CD14-positive monocyte (primary cell): ENCODE measurements at regions not wholly inside any gene's neighbourhood (a gene's known extent, or its start where the extent isn't known, plus 50 kb on each side); places are given as distances from the start of the nearest gene placed in this dataset.

Experiments
- DNase-seq, 3 donors: peaks; one replicate each; pipeline ENCODE4 v3.0.0-alpha.2; 2011 to 2022
- H2AFZ ChIP-seq: 2 replicates; pipeline ENCODE4 v1.6.0; 2012; ENCODE audit warnings: mild to moderate bottlenecking, low read depth, low read length, inconsistent platforms; ENCODE audit not compliant: insufficient read depth, poor library complexity, severe bottlenecking
- H3K27ac ChIP-seq, 2 donors: 1 replicate in 1 of 2; 2 replicates in 1 of 2; pipeline ENCODE4 v1.5.1; 2012 to 2013; ENCODE audit warnings: low read length in 2 of 2, control low read depth in 1 of 2, inconsistent platforms in 1 of 2, low read depth in 1 of 2, mild to moderate bottlenecking in 1 of 2
- H3K27me3 ChIP-seq, 2 donors: one replicate each; pipeline versions ENCODE4 v1.6.0 to v1.6.1; 2011 to 2013; ENCODE audit warnings: low read length in 2 of 2; ENCODE audit not compliant: control insufficient read depth in 2 of 2, insufficient read depth in 2 of 2
- H3K36me3 ChIP-seq, 2 donors: replicated peaks in 1 of 2; 1 replicate in 1 of 2; 2 replicates in 1 of 2; pipeline versions ENCODE4 v1.5.1 to v1.6.1; 2012 to 2013; ENCODE audit warnings: low read length in 2 of 2, control low read depth in 1 of 2, inconsistent platforms in 1 of 2, mild to moderate bottlenecking in 1 of 2; ENCODE audit not compliant: insufficient read depth in 2 of 2, control insufficient read depth in 1 of 2
- H3K4me1 ChIP-seq, 2 donors: 1 replicate in 1 of 2; 2 replicates in 1 of 2; pipeline versions ENCODE4 v1.5.1 to v1.6.1; 2012 to 2013; ENCODE audit warnings: low read length in 2 of 2, control low read depth in 1 of 2, inconsistent platforms in 1 of 2, mild to moderate bottlenecking in 1 of 2, moderate library complexity in 1 of 2; ENCODE audit not compliant: insufficient read depth in 2 of 2, control insufficient read depth in 1 of 2
- H3K4me2 ChIP-seq: replicated peaks from 2 replicates; pipeline ENCODE3; 2012; ENCODE audit warnings: low read length, moderate library complexity, mild to moderate bottlenecking; ENCODE audit not compliant: poor library complexity, severe bottlenecking; ENCODE audit errors: extremely low read depth
- H3K4me3 ChIP-seq, 3 experiments: fragments of 200-600 bp in 1 of 3; sonication (generic) in 1 of 3; replicated peaks in 1 of 3; 1 replicate in 2 of 3; 2 replicates in 1 of 3; pipeline ENCODE4 v1.5.1; 2011 to 2013; ENCODE audit warnings: low read length in 3 of 3, mild to moderate bottlenecking in 3 of 3, control low read depth in 2 of 3, low read depth in 2 of 3, inconsistent platforms in 1 of 3, moderate library complexity in 1 of 3
- H3K79me2 ChIP-seq: 2 replicates; pipeline ENCODE4 v1.6.0; 2012; ENCODE audit warnings: mild to moderate bottlenecking, control low read depth, inconsistent platforms, low read length, moderate library complexity; ENCODE audit not compliant: insufficient read depth
- H3K9ac ChIP-seq: 2 replicates; pipeline ENCODE4 v1.6.0; 2017; ENCODE audit warnings: low read length, mild to moderate bottlenecking; ENCODE audit not compliant: insufficient read depth, poor library complexity, severe bottlenecking
- H3K9me3 ChIP-seq, 2 donors: replicated peaks in 1 of 2; 1 replicate in 1 of 2; 2 replicates in 1 of 2; pipeline versions ENCODE4 v1.5.1 to v1.6.1; 2012 to 2013; ENCODE audit warnings: low read length in 2 of 2, control low read depth in 1 of 2; ENCODE audit not compliant: control insufficient read depth in 1 of 2, insufficient read depth in 1 of 2
- H4K20me1 ChIP-seq: 2 replicates; pipeline ENCODE4 v1.6.0; 2012; ENCODE audit warnings: mild to moderate bottlenecking, low read length, control low read depth, moderate library complexity; ENCODE audit not compliant: insufficient read depth
- H3K27ac Mint-ChIP-seq, 7 donors: one replicate each; pipeline ENCODE4 v1.8.0; 2020; ENCODE audit warnings: mild to moderate bottlenecking in 7 of 7, mixed read lengths in 7 of 7, moderate library complexity in 6 of 7, inconsistent platforms in 2 of 7
- H3K27me3 Mint-ChIP-seq, 3 donors: one replicate each; pipeline ENCODE4 v1.8.0; 2021 to 2022; ENCODE audit warnings: low read depth in 3 of 3, mild to moderate bottlenecking in 3 of 3, mixed read lengths in 3 of 3, moderate library complexity in 3 of 3, inconsistent platforms in 1 of 3
- H3K36me3 Mint-ChIP-seq, 2 donors: one replicate each; pipeline ENCODE4 v1.8.0; 2020; ENCODE audit warnings: mixed read lengths in 2 of 2, inconsistent platforms in 1 of 2, mild to moderate bottlenecking in 1 of 2
- H3K4me1 Mint-ChIP-seq: one replicate; pipeline ENCODE4 v1.8.0; 2020; ENCODE audit warnings: mild to moderate bottlenecking, mixed read lengths
- H3K4me3 Mint-ChIP-seq, 2 donors: one replicate each; pipeline ENCODE4 v1.8.0; 2020; ENCODE audit warnings: mild to moderate bottlenecking in 2 of 2, mixed read lengths in 2 of 2, moderate library complexity in 1 of 2
- H3K9me3 Mint-ChIP-seq, 7 donors: one replicate each; pipeline ENCODE4 v1.8.0; 2020 to 2022; ENCODE audit warnings: mixed read lengths in 7 of 7, mild to moderate bottlenecking in 6 of 7, moderate library complexity in 6 of 7, inconsistent platforms in 2 of 7
- WGBS: methylation state at CpG from one replicate; pipeline ENCODE4 v1.1.5; 2013; ENCODE audit warnings: missing lambda C conversion rate; ENCODE audit not compliant: insufficient coverage; 5-methylcytosine and 5-hydroxymethylcytosine counted together
- intact Hi-C, 2 donors: fragments of 100-400 bp; cut with micrococcal nuclease; formaldehyde crosslinking; loops; one replicate each; pipeline versions ENCODE4 v1.15.0 to v1.15.1; 2023
- TF ChIP-seq, protein P1 (sequence below): fragments of 200-600 bp; IDR thresholded peaks from one replicate; pipeline ENCODE4 v1.8.0; 2022; ENCODE audit warnings: antibody characterized with exemption, mild to moderate bottlenecking

DNA sequence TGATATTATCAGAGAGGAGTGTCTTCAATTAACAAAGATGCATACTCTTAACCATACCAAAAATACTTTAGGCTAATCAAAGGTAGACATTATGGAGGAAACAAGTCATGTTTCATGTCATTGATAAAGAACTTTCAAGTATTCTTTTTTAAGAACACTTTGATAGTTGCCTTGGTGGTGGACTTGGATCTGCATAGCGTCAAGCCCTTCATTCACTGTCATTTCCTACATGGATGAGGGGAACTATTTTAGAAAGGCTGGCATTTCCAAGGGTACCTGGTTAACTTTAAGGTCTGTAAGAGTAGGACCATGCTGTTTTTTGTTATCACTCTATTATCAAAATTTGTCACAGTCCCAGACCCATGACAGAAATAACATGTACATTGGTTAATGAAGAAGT lies 622.5 kb downstream of the PKHD1 start:
- Mint-ChIP-seq H3K27ac (no peak overlapping the region), H3K27me3 (peaks cover 0 to 4% (median 1%) of the 10 kb centered on the region in 3 donors), H3K9me3 (peaks cover 0 to 3% (median 0%) of the 10 kb centered on the region in 7 donors), H3K36me3 (no peaks in the 10 kb centered on the region), H3K4me3 (no peak overlapping the region), H3K4me1 (no peaks in the 10 kb centered on the region)
- Histone ChIP-seq H3K9ac (no peak overlapping the region), H3K79me2 (no peaks in the 10 kb centered on the region), H2AFZ (no peak overlapping the region), H3K4me2 (no peak overlapping the region), H4K20me1 (no peaks in the 10 kb centered on the region), H3K36me3 (no peaks in the 10 kb centered on the region), H3K27me3 (no peaks in the 10 kb centered on the region), H3K27ac (no peak overlapping the region), H3K4me3 (no peak overlapping the region), H3K9me3 (no peaks in the 10 kb centered on the region), H3K4me1 (no peaks in the 10 kb centered on the region)
- DNase-seq: no peak
- TF ChIP-seq, protein P1, sequence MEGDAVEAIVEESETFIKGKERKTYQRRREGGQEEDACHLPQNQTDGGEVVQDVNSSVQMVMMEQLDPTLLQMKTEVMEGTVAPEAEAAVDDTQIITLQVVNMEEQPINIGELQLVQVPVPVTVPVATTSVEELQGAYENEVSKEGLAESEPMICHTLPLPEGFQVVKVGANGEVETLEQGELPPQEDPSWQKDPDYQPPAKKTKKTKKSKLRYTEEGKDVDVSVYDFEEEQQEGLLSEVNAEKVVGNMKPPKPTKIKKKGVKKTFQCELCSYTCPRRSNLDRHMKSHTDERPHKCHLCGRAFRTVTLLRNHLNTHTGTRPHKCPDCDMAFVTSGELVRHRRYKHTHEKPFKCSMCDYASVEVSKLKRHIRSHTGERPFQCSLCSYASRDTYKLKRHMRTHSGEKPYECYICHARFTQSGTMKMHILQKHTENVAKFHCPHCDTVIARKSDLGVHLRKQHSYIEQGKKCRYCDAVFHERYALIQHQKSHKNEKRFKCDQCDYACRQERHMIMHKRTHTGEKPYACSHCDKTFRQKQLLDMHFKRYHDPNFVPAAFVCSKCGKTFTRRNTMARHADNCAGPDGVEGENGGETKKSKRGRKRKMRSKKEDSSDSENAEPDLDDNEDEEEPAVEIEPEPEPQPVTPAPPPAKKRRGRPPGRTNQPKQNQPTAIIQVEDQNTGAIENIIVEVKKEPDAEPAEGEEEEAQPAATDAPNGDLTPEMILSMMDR: no peak
- WGBS: no CpG with 5 or more reads among the region's 1 CpG
- intact Hi-C loops: no loop called here

DNA sequence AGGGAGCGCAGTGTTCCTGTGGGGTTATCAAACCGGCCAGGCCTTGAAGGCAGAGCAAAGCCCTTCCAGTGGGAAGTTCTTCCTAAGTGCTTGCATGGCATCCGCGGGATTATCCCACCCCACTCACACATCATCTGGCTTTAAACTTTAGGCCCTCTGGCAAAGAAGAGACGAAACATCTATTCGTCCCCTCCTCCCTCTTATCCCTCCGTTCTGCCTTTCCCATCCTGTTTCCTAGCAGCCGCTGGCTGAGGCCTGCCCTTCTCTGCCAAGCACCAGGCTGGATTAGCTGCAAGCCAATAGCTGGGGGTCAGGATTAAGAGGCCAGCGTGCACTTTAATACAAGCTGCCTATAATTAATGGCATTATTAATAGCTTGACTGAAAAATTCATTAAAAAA lies 621.0 kb downstream of the PKHD1 start:
- H3K27me3 ChIP-seq: no peaks in the 10 kb centered on the region
- WGBS: 94% methylated on average over 5 of the region's 9 CpGs
- H3K4me2 ChIP-seq: no peak overlapping the region

More for the DNA sequence above, 621.0 kb downstream of the PKHD1 start:
- H3K9me3 Mint-ChIP-seq: peaks cover 0 to 3% (median 0%) of the 10 kb centered on the region in 7 donors
- Histone ChIP-seq H3K27ac (no peak overlapping the region), H3K9ac (no peak overlapping the region), H3K9me3 (no peaks in the 10 kb centered on the region), H3K36me3 (no peaks in the 10 kb centered on the region), H3K4me3 (no peak overlapping the region), H4K20me1 (no peaks in the 10 kb centered on the region), H3K79me2 (no peaks in the 10 kb centered on the region), H2AFZ (no peak overlapping the region), H3K4me1 (no peaks in the 10 kb centered on the region)
- no peak overlapping the region for H3K27ac Mint-ChIP-seq
- DNase-seq: no peak
- intact Hi-C loops: no loop called here
- H3K36me3 Mint-ChIP-seq: no peaks in the 10 kb centered on the region
- no peaks in the 10 kb centered on the region for H3K4me1 Mint-ChIP-seq
- H3K4me3 Mint-ChIP-seq: no peak overlapping the region
- TF ChIP-seq, protein P1: no peak
- peaks cover 0 to 4% (median 1%) of the 10 kb centered on the region in 3 donors for H3K27me3 Mint-ChIP-seq
